ENCODE measurements at regions not wholly inside any gene's neighbourhood (a gene's known extent, or its start where the extent isn't known, plus 50 kb on each side); places are given as distances from the start of the nearest gene placed in this dataset.

DNA sequence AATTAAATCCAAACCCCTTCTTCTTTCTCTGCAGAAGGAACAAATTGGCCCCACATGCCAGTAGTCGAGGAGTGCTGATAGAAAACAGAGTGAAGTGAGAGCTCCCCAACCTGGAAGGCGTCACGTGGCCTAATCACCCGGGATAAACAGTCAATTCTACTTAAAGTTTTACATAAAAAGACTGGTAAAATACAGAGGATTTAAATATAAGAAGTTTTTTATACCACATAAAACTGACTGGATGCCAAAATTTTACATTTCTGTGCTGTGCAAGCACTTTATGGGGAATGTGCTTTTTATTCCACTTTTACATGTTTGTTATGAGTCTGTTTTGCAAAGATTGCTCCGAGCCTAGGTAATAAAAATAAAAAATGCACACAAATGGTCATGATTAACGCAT lies 1586.8 kb upstream of the ACVR2A start:
- no peak for TF ChIP-seq GLIS3 (CRISPR knock-in tag; IDR thresholded peaks at IDR 0.05)
- TF ChIP-seq, protein P1, sequence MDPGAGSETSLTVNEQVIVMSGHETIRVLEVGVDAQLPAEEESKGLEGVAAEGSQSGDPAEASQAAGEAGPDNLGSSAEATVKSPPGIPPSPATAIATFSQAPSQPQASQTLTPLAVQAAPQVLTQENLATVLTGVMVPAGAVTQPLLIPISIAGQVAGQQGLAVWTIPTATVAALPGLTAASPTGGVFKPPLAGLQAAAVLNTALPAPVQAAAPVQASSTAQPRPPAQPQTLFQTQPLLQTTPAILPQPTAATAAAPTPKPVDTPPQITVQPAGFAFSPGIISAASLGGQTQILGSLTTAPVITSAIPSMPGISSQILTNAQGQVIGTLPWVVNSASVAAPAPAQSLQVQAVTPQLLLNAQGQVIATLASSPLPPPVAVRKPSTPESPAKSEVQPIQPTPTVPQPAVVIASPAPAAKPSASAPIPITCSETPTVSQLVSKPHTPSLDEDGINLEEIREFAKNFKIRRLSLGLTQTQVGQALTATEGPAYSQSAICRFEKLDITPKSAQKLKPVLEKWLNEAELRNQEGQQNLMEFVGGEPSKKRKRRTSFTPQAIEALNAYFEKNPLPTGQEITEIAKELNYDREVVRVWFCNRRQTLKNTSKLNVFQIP (CRISPR knock-in tag; IDR thresholded peaks at IDR 0.05; ENCODE audit: borderline replicate concordance, low read depth), result no peak
- no peak for TF ChIP-seq ZNF8 (CRISPR knock-in tag; IDR thresholded peaks at IDR 0.05)
- no peak for ATAC-seq

DNA sequence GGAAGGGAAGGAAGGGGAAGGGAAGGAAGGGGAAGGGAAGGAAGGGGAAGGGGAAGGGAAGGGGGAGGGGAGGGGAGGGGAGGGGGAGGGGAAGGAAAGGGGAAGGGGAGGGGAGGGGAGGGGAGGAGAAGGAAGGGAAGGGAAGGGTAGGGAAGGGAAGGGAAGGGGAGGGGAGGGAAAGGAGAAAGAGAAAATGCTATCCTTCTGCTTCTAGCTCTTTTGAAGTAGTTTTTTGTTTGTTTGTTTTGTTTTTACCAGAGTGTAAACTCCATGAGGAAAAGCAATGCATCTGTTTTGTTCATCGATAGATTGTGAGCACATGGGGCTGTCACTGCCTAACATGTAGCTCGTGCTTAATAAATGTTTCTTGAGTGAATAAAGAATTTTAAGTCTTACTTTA lies 1592.7 kb upstream of the ACVR2A start:
- TF ChIP-seq ZNF8 (CRISPR knock-in tag; IDR thresholded peaks at IDR 0.05) (no peak), ZNF70 (CRISPR knock-in tag; IDR thresholded peaks at IDR 0.05) (no peak), ZNF565 (CRISPR knock-in tag; conservative IDR thresholded peaks at IDR 0.05; ENCODE audit: low read depth) (no peak), SNAI2 (CRISPR knock-in tag; IDR thresholded peaks at IDR 0.05) (no peak), CSDC2 (CRISPR knock-in tag; IDR thresholded peaks at IDR 0.05) (no peak), RARB (CRISPR knock-in tag; IDR thresholded peaks at IDR 0.05) (no peak)
- no peak for ATAC-seq

DNA sequence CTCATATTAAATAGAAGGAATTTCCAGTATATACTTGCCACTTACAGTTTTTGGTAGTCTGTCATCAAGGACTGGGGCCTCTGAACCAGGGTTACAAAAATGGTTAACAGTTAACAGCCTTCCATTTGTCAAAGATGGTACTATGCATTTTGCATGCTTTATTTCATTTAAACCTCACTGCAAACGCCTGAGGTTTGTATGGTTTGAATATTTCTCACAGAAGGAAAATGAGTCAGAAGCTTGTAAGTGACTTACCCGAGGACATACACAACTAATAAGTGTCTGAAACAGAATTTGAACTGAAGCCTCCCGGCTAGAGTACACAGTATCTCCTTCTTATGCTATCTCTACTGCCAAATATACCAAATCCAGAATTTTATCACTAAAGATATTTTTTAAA lies 1593.5 kb upstream of the ACVR2A start:
- TF ChIP-seq CSDC2 (CRISPR knock-in tag; IDR thresholded peaks at IDR 0.05) (no peak), SNAI2 (CRISPR knock-in tag; IDR thresholded peaks at IDR 0.05) (no peak), ISL1 (CRISPR knock-in tag; IDR thresholded peaks at IDR 0.05) (no peak), TOX (CRISPR knock-in tag; IDR thresholded peaks at IDR 0.05; ENCODE audit: borderline replicate concordance) (no peak), RARB (CRISPR knock-in tag; IDR thresholded peaks at IDR 0.05) (no peak), ZNF70 (CRISPR knock-in tag; IDR thresholded peaks at IDR 0.05) (no peak), ARNTL (CRISPR knock-in tag; IDR thresholded peaks at IDR 0.05; ENCODE audit: borderline replicate concordance, low read depth) (no peak), ZC3H10 (CRISPR knock-in tag; IDR thresholded peaks at IDR 0.05) (no peak), ZFP3 (CRISPR knock-in tag; IDR thresholded peaks at IDR 0.05) (no peak), ZNF565 (CRISPR knock-in tag; conservative IDR thresholded peaks at IDR 0.05; ENCODE audit: low read depth) (no peak), OSR1 (CRISPR knock-in tag; IDR thresholded peaks at IDR 0.05) (no peak), TCF4 (CRISPR knock-in tag; IDR thresholded peaks at IDR 0.05; ENCODE audit: borderline replicate concordance) (no peak), BACH2 (CRISPR knock-in tag; IDR thresholded peaks at IDR 0.05; ENCODE audit: borderline replicate concordance) (no peak), GLIS3 (CRISPR knock-in tag; IDR thresholded peaks at IDR 0.05) (no peak)
- TF ChIP-seq, protein P2, sequence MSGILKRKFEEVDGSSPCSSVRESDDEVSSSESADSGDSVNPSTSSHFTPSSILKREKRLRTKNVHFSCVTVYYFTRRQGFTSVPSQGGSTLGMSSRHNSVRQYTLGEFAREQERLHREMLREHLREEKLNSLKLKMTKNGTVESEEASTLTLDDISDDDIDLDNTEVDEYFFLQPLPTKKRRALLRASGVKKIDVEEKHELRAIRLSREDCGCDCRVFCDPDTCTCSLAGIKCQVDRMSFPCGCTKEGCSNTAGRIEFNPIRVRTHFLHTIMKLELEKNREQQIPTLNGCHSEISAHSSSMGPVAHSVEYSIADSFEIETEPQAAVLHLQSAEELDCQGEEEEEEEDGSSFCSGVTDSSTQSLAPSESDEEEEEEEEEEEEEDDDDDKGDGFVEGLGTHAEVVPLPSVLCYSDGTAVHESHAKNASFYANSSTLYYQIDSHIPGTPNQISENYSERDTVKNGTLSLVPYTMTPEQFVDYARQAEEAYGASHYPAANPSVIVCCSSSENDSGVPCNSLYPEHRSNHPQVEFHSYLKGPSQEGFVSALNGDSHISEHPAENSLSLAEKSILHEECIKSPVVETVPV (CRISPR knock-in tag; IDR thresholded peaks at IDR 0.05), result no peak
- TF ChIP-seq, protein P3, sequence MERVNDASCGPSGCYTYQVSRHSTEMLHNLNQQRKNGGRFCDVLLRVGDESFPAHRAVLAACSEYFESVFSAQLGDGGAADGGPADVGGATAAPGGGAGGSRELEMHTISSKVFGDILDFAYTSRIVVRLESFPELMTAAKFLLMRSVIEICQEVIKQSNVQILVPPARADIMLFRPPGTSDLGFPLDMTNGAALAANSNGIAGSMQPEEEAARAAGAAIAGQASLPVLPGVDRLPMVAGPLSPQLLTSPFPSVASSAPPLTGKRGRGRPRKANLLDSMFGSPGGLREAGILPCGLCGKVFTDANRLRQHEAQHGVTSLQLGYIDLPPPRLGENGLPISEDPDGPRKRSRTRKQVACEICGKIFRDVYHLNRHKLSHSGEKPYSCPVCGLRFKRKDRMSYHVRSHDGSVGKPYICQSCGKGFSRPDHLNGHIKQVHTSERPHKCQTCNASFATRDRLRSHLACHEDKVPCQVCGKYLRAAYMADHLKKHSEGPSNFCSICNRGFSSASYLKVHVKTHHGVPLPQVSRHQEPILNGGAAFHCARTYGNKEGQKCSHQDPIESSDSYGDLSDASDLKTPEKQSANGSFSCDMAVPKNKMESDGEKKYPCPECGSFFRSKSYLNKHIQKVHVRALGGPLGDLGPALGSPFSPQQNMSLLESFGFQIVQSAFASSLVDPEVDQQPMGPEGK (CRISPR knock-in tag; IDR thresholded peaks at IDR 0.05; ENCODE audit: borderline replicate concordance), result no peak
- TF ChIP-seq, protein P4, sequence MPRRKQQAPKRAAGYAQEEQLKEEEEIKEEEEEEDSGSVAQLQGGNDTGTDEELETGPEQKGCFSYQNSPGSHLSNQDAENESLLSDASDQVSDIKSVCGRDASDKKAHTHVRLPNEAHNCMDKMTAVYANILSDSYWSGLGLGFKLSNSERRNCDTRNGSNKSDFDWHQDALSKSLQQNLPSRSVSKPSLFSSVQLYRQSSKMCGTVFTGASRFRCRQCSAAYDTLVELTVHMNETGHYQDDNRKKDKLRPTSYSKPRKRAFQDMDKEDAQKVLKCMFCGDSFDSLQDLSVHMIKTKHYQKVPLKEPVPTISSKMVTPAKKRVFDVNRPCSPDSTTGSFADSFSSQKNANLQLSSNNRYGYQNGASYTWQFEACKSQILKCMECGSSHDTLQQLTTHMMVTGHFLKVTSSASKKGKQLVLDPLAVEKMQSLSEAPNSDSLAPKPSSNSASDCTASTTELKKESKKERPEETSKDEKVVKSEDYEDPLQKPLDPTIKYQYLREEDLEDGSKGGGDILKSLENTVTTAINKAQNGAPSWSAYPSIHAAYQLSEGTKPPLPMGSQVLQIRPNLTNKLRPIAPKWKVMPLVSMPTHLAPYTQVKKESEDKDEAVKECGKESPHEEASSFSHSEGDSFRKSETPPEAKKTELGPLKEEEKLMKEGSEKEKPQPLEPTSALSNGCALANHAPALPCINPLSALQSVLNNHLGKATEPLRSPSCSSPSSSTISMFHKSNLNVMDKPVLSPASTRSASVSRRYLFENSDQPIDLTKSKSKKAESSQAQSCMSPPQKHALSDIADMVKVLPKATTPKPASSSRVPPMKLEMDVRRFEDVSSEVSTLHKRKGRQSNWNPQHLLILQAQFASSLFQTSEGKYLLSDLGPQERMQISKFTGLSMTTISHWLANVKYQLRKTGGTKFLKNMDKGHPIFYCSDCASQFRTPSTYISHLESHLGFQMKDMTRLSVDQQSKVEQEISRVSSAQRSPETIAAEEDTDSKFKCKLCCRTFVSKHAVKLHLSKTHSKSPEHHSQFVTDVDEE (CRISPR knock-in tag; IDR thresholded peaks at IDR 0.05), result no peak
- TF ChIP-seq, protein P5, sequence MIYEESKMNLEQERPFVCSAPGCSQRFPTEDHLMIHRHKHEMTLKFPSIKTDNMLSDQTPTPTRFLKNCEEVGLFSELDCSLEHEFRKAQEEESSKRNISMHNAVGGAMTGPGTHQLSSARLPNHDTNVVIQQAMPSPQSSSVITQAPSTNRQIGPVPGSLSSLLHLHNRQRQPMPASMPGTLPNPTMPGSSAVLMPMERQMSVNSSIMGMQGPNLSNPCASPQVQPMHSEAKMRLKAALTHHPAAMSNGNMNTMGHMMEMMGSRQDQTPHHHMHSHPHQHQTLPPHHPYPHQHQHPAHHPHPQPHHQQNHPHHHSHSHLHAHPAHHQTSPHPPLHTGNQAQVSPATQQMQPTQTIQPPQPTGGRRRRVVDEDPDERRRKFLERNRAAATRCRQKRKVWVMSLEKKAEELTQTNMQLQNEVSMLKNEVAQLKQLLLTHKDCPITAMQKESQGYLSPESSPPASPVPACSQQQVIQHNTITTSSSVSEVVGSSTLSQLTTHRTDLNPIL (CRISPR knock-in tag; IDR thresholded peaks at IDR 0.05; ENCODE audit: low read depth), result no peak
- TF ChIP-seq, protein P1 (CRISPR knock-in tag; IDR thresholded peaks at IDR 0.05; ENCODE audit: borderline replicate concordance, low read depth), result no peak
- no peak for ATAC-seq
